K562 (cell line): ENCODE measurements at regions not wholly inside any gene's neighbourhood (a gene's known extent, or its start where the extent isn't known, plus 50 kb on each side); places are given as distances from the start of the nearest gene placed in this dataset.

Experiments used
- CTCF ChIP-seq, 3 experiments: IDR thresholded peaks in 2 of 3; conservative IDR thresholded peaks in 1 of 3; 2 replicates each; pipeline ENCODE4 v1.5.1; 2011 to 2012; ENCODE audit warnings: low read length in 3 of 3, mild to moderate bottlenecking in 3 of 3, control low read depth in 2 of 3, improper control_type of control experiment in 1 of 3, inconsistent platforms in 1 of 3, low read depth in 1 of 3, mixed read lengths in 1 of 3, moderate library complexity in 1 of 3; ENCODE audit not compliant: insufficient read depth in 2 of 3
- RAD21 ChIP-seq, 2 experiments: fragments of 250-450 bp in 1 of 2; fragments of 450-650 bp in 1 of 2; sonication (Bioruptor Pico) in 1 of 2; formaldehyde crosslinking in 1 of 2; IDR thresholded peaks in 1 of 2; conservative IDR thresholded peaks in 1 of 2; 2 replicates each; pipeline versions ENCODE4 v1.4.0 to v1.8.0; 2020 to 2022; ENCODE audit warnings: mild to moderate bottlenecking in 2 of 2, moderate library complexity in 1 of 2
- ZBTB34 ChIP-seq: fragments of 250-450 bp; sonication (Bioruptor Pico); IDR thresholded peaks from 2 replicates; pipeline ENCODE4 v1.8.0; 2021; ENCODE audit warnings: mild to moderate bottlenecking, moderate library complexity
- ZNF384 ChIP-seq: IDR thresholded peaks from 2 replicates; pipeline ENCODE4 v1.6.1; 2012; ENCODE audit warnings: low read depth, low read length, improper control_type of control experiment

GRCh38 chr6:146919017-146919416, 285.2 kb upstream of the STXBP5 start:
- TF ChIP-seq ZBTB34 (CRISPR knock-in tag) (no peak), ZNF384 (no peak), CTCF (IDR thresholded peaks at IDR 0.05 in 2 of 3, conservative IDR thresholded peaks at IDR 0.05 in 1 of 3; ENCODE audit: insufficient read depth in 2 of 3, low read depth in 1 of 3, low read length in 3 of 3) (no peak), RAD21 (CRISPR knock-in tag; conservative IDR thresholded peaks at IDR 0.05 in 1 of 2, IDR thresholded peaks at IDR 0.05 in 1 of 2) (no peak)
